ENCODE measurements at regions not wholly inside any gene's neighbourhood (a gene's known extent, or its start where the extent isn't known, plus 50 kb on each side); places are given as distances from the start of the nearest gene placed in this dataset.

DNA sequence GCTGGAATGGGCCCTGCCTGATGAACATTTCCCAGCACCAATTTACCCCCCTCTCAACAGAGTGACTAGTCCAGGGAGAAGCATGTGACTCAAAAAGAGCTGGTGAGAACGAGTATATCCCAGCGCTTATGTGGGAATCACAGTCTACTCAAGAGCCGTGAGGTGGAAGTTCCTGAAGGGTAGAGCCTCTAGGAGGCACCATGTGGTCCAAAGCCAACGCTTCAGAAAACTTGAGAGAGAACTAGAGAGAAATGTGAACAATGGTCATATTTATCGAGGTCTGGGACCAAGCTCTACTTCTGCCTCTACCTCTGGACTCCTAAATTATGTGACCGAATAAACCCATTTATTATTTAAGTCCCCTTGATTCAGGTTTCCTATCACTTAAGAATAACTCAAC, 111.0 kb upstream of the RAP2B start:
- H2AFZ ChIP-seq (ENCODE audit: low read length), result no peak overlapping the region
- no peaks in the 10 kb centered on the region for H3K79me2 ChIP-seq (ENCODE audit: control insufficient read depth, insufficient read depth, low read length)
- peak overlapping the region; percentile 55 for H3K27ac ChIP-seq (ENCODE audit: insufficient read depth, low read length)
- H3K4me3 ChIP-seq (replicated peaks in 1 of 4; ENCODE audit: control extremely low read depth in 1 of 4, insufficient read depth in 1 of 4, low read depth in 3 of 4, low read length in 4 of 4), result no peak overlapping the region
- H3K27me3 ChIP-seq (ENCODE audit: control insufficient read depth, insufficient read depth, low read length), result no peaks in the 10 kb centered on the region
- no peaks in the 10 kb centered on the region for H3K9me3 ChIP-seq (ENCODE audit: control insufficient read depth, insufficient read depth, low read depth, low read length)
- H3K4me2 ChIP-seq (ENCODE audit: extremely low read depth, insufficient read depth, low read length), result peak overlapping the region; percentile 53
- no peaks in the 10 kb centered on the region for H3K36me3 ChIP-seq (ENCODE audit: control insufficient read depth, insufficient read depth, low read length)
- no peak for DNase-seq (ENCODE audit: low read depth in 2 of 2)
- peaks cover 10% of the 10 kb centered on the region for H3K4me1 ChIP-seq (ENCODE audit: control insufficient read depth, extremely low read depth, insufficient read depth, low read length)
- TF ChIP-seq EZH2 (IDR thresholded peaks at IDR 0.05; ENCODE audit: low read length, missing control alignments), result no peak
- TF ChIP-seq, protein P1, sequence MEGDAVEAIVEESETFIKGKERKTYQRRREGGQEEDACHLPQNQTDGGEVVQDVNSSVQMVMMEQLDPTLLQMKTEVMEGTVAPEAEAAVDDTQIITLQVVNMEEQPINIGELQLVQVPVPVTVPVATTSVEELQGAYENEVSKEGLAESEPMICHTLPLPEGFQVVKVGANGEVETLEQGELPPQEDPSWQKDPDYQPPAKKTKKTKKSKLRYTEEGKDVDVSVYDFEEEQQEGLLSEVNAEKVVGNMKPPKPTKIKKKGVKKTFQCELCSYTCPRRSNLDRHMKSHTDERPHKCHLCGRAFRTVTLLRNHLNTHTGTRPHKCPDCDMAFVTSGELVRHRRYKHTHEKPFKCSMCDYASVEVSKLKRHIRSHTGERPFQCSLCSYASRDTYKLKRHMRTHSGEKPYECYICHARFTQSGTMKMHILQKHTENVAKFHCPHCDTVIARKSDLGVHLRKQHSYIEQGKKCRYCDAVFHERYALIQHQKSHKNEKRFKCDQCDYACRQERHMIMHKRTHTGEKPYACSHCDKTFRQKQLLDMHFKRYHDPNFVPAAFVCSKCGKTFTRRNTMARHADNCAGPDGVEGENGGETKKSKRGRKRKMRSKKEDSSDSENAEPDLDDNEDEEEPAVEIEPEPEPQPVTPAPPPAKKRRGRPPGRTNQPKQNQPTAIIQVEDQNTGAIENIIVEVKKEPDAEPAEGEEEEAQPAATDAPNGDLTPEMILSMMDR (conservative IDR thresholded peaks at IDR 0.05 in 1 of 2, IDR thresholded peaks at IDR 0.05 in 1 of 2; ENCODE audit: low read depth in 1 of 2, low read length in 2 of 2), result no peak
- no peaks in the 10 kb centered on the region for H4K20me1 ChIP-seq (ENCODE audit: control insufficient read depth, extremely low read depth, insufficient read depth, low read length)
- no peak overlapping the region for H3K9ac ChIP-seq (ENCODE audit: insufficient read depth, low read length)

DNA sequence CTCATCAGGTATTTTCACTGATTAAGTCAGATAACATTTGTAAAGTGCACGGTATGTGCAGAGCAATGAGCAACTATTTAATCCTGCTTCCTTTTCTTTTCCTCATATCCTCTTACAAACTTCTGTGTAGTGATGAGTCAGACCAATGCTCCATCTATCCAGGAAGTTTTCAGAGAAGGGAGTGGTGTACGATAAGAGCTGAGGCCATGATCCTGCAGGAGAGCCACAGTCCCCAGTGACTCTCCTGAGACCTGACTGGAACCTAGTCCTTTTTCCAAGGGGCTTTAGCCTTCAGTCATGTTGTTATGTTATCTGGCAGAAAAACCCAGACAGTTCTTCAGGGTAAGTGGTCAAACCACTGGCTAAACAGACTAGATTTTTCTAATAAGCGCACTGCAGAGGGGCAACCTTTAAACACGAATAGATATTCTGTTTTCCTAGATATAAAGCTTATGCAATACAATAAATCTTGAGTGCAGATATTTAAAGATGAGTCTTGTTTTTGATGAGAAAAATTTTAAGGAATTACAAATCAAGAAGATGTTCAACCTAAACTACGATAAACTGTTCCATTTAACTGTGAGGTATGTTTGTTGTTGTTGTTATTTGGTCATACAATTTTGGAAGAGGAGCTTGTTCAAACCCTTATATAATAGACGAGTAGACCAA, 110.5 kb upstream of the RAP2B start:
- Histone ChIP-seq H3K36me3 (ENCODE audit: control insufficient read depth, insufficient read depth, low read length) (no peaks in the 10 kb centered on the region), H3K79me2 (ENCODE audit: control insufficient read depth, insufficient read depth, low read length) (no peaks in the 10 kb centered on the region), H3K27ac (ENCODE audit: insufficient read depth, low read length) (peak overlapping the region; percentile 55), H3K4me2 (ENCODE audit: extremely low read depth, insufficient read depth, low read length) (peak overlapping the region; percentile 53), H3K27me3 (ENCODE audit: control insufficient read depth, insufficient read depth, low read length) (no peaks in the 10 kb centered on the region), H4K20me1 (ENCODE audit: control insufficient read depth, extremely low read depth, insufficient read depth, low read length) (no peaks in the 10 kb centered on the region), H3K4me3 (replicated peaks in 1 of 4; ENCODE audit: control extremely low read depth in 1 of 4, insufficient read depth in 1 of 4, low read depth in 3 of 4, low read length in 4 of 4) (no peak overlapping the region), H3K9ac (ENCODE audit: insufficient read depth, low read length) (no peak overlapping the region), H3K4me1 (ENCODE audit: control insufficient read depth, extremely low read depth, insufficient read depth, low read length) (peaks cover 10% of the 10 kb centered on the region), H2AFZ (ENCODE audit: low read length) (peak overlapping the region; percentile 41), H3K9me3 (ENCODE audit: control insufficient read depth, insufficient read depth, low read depth, low read length) (no peaks in the 10 kb centered on the region)
- TF ChIP-seq EZH2 (IDR thresholded peaks at IDR 0.05; ENCODE audit: low read length, missing control alignments), result no peak
- TF ChIP-seq, protein P1 (conservative IDR thresholded peaks at IDR 0.05 in 1 of 2, IDR thresholded peaks at IDR 0.05 in 1 of 2; ENCODE audit: low read depth in 1 of 2, low read length in 2 of 2), result no peak
- peak; percentile 73 to 95 for DNase-seq (ENCODE audit: low read depth in 2 of 2)

DNA sequence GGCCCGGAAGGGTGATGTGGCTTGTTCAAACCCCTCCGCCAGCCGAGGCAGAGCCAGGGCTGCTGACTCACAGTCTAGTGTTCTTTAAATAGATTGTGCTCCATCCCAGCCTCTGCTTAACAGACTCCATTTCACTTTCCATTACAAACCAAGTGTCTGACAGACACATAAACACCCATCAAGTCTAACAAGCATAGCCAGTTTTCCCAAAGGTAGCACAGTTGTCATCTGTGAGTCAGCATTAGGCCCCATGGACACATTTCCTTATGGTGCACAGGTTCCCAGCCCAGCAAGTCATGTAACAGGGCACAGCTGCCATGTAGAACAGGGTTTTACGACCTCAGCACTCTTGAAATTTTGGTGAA, 109.9 kb upstream of the RAP2B start:
- Histone ChIP-seq H3K36me3 (ENCODE audit: control insufficient read depth, insufficient read depth, low read length) (no peaks in the 10 kb centered on the region), H3K27ac (ENCODE audit: insufficient read depth, low read length) (peak overlapping the region; percentile 51), H3K4me3 (replicated peaks in 1 of 4; ENCODE audit: control extremely low read depth in 1 of 4, insufficient read depth in 1 of 4, low read depth in 3 of 4, low read length in 4 of 4) (peak overlapping the region in 1 of 4 experiments; percentile 3), H3K9me3 (ENCODE audit: control insufficient read depth, insufficient read depth, low read depth, low read length) (no peaks in the 10 kb centered on the region), H2AFZ (ENCODE audit: low read length) (peak overlapping the region; percentile 71), H3K79me2 (ENCODE audit: control insufficient read depth, insufficient read depth, low read length) (no peaks in the 10 kb centered on the region), H3K4me2 (ENCODE audit: extremely low read depth, insufficient read depth, low read length) (peak overlapping the region; percentile 42), H3K4me1 (ENCODE audit: control insufficient read depth, extremely low read depth, insufficient read depth, low read length) (peaks cover 10% of the 10 kb centered on the region), H3K27me3 (ENCODE audit: control insufficient read depth, insufficient read depth, low read length) (no peaks in the 10 kb centered on the region), H3K9ac (ENCODE audit: insufficient read depth, low read length) (no peak overlapping the region), H4K20me1 (ENCODE audit: control insufficient read depth, extremely low read depth, insufficient read depth, low read length) (no peaks in the 10 kb centered on the region)
- TF ChIP-seq EZH2 (IDR thresholded peaks at IDR 0.05; ENCODE audit: low read length, missing control alignments), result no peak
- TF ChIP-seq, protein P1 (conservative IDR thresholded peaks at IDR 0.05 in 1 of 2, IDR thresholded peaks at IDR 0.05 in 1 of 2; ENCODE audit: low read depth in 1 of 2, low read length in 2 of 2), result no peak
- peak; percentile 90 to 98 for DNase-seq (ENCODE audit: low read depth in 2 of 2)

All from fibroblast of lung (primary cell).